HG03558 (cell line): ENCODE measurements at regions not wholly inside any gene's neighbourhood (a gene's known extent, or its start where the extent isn't known, plus 50 kb on each side); places are given as distances from the start of the nearest gene placed in this dataset.
"Not testable (repeated sequence)": the region's sequence is repeated elsewhere in the genome, so short reads cannot be mapped to it uniquely, and the experiment has no call there.

Experiments used
- ATAC-seq: cut with Tn5 transposase; IDR thresholded peaks from one replicate; pipeline ENCODE4 v1.9.1; 2021; ENCODE audit warnings: moderate number of reproducible peaks; ENCODE audit not compliant: unreplicated experiment; ENCODE audit errors: extremely low read depth

DNA sequence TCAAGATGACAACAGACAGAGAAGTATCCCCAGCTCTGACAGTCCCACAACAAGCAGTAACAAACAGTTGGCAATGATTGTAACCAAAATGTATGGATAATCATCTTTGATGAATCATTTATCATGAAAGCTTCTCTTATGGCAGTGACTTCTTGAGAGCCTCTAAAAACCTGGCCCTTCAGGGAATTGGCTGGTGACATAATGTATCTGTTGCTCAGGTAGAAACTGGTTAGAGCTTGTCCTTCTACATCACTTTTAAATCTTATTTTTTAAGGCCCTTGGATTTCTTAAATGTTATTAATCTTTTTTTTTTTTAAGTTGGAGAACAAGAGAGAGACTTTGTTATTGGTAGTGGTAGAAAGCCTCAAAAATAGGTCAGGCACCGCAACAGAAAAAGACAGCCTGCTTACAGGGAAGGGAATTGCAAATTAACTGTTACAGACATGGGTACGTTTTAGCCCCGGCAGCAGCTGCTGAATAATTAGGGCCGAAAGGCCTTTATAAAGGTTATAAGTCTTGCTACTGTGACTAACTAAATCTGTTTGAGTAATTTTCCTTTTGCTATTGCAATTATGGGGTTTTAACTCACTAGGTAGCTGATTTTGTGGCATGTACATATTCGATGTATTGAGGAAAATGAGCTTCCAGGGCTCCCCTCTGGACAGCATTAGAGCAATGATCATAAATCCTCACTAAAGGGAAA, 207.7 kb upstream of the LRRC4C start:
- no peak for ATAC-seq

GRCh38 chr11:41675205-41675604, 215.8 kb upstream of the LRRC4C start:
- ATAC-seq, result no peak

DNA sequence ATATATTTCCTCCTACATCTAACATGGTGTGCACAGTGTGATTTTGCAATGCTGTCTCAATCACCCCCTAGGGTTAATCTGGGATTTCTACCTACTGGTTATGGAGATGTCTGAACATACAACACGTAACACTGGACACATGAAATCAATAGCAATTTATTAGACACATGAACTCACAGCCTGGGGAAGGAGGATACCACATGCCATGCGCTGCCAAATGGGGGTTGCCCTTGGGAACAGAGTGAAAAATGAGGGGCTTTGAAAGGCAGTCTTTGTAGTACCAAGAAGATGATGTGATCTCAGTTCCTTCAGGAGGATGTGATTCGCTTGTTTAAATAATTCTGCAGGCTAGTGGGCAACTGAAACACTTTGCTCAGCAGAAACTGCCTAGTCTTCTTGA, 253.6 kb upstream of the LRRC4C start:
- ATAC-seq, result no peak

DNA sequence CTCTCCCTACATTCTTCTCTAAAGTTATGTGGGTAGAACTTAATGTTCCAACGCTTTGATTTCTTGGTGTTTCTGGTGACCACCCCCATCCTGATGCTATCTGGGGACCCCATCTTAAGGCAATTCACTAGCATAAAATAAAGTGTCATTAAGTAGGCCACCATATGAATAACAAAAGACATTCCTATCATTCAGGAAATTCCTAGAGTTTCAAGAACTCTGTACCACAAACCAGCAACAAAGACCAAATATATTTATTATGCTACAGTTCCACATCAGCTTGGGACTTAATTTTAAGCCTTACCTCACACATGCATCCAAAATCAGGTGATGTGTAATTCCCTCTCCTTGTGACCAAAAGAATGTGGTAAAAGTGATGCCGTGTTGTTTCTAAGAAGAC, 254.6 kb upstream of the LRRC4C start:
- no peak for ATAC-seq

GRCh38 chr11:41716862-41717261, 257.4 kb upstream of the LRRC4C start:
- no peak for ATAC-seq

GRCh38 chr11:41720761-41721160, 261.3 kb upstream of the LRRC4C start:
- no peak for ATAC-seq

DNA sequence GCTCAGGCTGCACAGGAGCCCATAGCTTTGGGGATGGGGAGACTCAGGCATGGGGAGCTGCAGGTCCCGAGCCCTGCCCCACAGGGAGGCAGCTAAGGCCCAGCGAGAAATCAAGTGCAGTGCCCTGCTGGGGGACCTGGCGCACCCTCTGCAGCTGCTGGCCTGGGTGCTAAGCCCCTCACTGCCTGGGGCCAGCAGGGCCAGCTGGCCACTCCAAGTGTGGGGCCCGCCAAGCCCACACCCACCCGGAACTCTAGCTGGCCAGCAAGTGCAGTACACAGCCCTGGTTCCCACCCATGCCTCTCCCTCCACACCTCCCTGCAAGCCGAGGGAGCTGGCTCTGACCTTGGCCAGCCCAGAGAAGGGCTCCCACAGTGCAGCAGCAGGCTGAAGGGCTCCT, 268.7 kb upstream of the LRRC4C start:
- ATAC-seq, result not testable (repeated sequence)

DNA sequence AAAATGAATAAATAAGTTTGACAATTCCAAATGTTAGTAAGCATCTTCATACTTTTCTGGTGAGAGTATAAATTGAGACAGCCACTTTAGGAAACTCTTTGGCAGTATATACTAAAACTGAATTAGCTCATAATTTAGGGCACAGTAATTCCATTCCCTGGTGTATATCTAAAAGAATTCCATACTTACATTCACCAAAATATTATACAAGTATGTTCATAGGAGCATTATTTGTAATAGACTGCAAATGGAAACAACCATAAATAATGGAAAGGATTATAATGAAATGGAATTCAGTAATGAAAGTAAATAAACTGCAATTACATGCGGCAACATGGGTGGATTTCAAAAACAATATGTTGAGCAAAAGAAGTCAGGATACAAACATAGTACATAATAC, 315.8 kb upstream of the LRRC4C start:
- ATAC-seq, result no peak

GRCh38 chr11:41779401-41779960, 320.0 kb upstream of the LRRC4C start:
- ATAC-seq, result no peak

GRCh38 chr11:41781441-41781840, 322.0 kb upstream of the LRRC4C start:
- no peak for ATAC-seq

- no peak for ATAC-seq
These were observed 325.3 kb upstream of the LRRC4C start for GRCh38 chr11:41784513-41785335.

DNA sequence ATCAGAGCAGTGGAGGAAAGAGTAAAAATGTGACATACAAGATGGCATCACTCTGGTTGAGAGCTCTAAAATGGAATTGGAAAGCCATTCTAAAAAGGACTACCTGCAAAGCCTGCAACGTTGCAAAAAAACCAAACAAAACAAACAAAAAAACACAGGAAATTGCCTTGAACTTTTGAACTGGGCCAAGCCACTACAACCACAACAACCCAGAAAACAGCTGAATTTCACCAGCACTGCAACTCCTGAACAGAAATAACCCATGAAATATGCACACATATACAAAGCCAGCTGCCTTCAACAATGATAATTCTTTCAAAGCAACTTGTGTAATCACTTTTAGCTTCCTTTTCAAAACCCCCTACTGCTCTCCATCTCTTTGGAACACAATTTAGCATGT, 326.6 kb upstream of the LRRC4C start:
- ATAC-seq, result no peak

DNA sequence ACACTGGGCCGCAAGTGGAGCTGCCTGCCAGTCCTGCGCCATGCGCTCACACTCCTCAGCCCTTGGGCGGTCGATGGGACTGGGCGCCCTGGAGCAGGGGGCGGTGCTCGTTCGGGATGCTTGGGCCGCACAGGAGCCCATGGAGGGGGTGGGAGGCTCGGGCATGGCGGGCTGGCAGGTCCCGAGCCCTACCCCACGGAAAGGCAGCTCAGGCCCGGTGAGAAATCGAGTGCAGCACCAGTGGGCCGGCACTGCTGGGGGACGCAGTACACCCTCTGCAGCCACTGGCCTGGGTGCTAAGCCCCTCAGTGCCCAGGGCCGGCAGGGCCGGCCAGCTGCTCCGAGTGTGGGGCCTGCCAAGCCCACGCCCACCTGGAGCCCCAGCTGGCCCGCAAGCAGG, 328.7 kb upstream of the LRRC4C start:
- ATAC-seq, result no peak

DNA sequence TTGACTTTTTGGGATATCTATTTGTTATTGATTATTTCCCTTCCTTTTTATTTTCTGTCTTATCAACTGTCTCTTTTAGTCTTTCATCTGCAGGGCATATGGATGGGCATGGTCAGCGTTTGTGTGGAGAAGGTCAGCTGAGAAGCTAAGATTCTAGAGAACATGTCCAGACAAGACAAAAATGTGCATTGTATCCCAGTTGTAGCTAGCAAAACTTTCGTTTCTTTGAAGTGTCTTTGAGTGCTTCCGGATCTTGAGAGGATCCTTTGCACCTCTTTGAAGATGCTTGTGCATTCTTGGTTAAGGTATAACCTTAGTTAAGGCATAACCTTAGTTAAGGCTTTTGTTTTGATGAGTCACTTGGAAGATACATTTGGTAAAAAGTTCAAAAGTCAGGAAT, 329.9 kb upstream of the LRRC4C start:
- no peak for ATAC-seq

DNA sequence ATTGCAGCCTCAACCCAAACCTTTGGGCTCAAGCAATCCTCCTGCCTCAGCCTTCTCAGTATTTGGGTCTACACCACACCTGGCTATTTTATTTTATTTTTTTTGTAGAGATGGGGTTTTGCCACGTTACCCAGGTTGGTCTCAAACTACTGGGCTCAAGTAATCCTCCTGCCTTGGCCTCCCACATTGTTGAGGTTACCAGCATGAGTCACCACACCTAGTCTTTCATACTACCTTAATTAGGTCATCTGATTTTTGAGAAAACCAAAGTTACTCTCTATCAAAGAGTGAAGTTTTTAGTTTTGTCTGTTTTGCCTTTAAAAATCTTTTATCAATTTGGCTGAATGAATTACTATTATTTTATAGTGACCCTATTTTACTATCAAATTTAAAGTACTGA, 335.6 kb upstream of the LRRC4C start:
- no peak for ATAC-seq

- ATAC-seq, result no peak
These were observed 340.3 kb upstream of the LRRC4C start for GRCh38 chr11:41799754-41800153.

GRCh38 chr11:41803895-41804294, 344.4 kb upstream of the LRRC4C start:
- ATAC-seq, result no peak

GRCh38 chr11:41816396-41816795, 356.9 kb upstream of the LRRC4C start:
- ATAC-seq, result no peak

DNA sequence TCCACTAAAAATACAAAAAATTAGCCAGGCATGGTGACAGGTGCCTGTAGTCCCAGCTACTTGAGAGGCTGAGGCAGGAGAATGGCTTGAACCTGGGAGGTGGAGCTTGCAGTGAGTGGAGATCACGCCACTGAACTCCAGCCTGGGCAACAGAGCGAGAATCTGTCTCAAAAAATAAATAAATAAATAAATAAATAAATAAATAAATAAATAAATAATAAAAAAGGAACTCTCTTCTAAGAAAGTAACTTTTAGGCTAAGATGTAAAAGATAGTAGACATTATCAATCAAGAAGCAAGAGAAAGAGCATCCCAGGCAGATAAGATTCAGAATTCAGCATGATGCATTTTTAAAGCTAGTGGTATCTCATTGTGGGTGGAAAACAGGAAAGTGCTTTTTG, 364.8 kb upstream of the LRRC4C start:
- not testable (repeated sequence) for ATAC-seq

- no peak for ATAC-seq
These were observed 366.6 kb upstream of the LRRC4C start for GRCh38 chr11:41826085-41826484.

GRCh38 chr11:41836431-41836830, 377.0 kb upstream of the LRRC4C start:
- ATAC-seq, result no peak
